Nephron progenitor cell (in vitro differentiated cells): ENCODE measurements at regions not wholly inside any gene's neighbourhood (a gene's known extent, or its start where the extent isn't known, plus 50 kb on each side); places are given as distances from the start of the nearest gene placed in this dataset.
A peak's percentile ranks its signal among the peaks of the same experiment; 100 is the strongest.

Experiments
- DNase-seq: peaks from one replicate; pipeline ENCODE4 v3.0.0; 2021
- H3K27ac Mint-ChIP-seq: 2 replicates; pipeline ENCODE4 v1.8.0; 2021; ENCODE audit warnings: mild to moderate bottlenecking, moderate library complexity, mixed read lengths
- H3K27me3 Mint-ChIP-seq: 2 replicates; pipeline ENCODE4 v1.8.0; 2021; ENCODE audit warnings: mild to moderate bottlenecking, low read depth, mixed read lengths; ENCODE audit not compliant: poor library complexity
- H3K36me3 Mint-ChIP-seq: 2 replicates; pipeline ENCODE4 v1.8.0; 2021; ENCODE audit warnings: low read depth, mixed read lengths
- H3K4me1 Mint-ChIP-seq: 2 replicates; pipeline ENCODE4 v1.8.0; 2021; ENCODE audit warnings: mixed read lengths
- H3K4me3 Mint-ChIP-seq: 2 replicates; pipeline ENCODE4 v1.8.0; 2021; ENCODE audit warnings: mild to moderate bottlenecking, moderate library complexity, mixed read lengths
- H3K9me3 Mint-ChIP-seq: 2 replicates; pipeline ENCODE4 v1.8.0; 2021; ENCODE audit warnings: mild to moderate bottlenecking, moderate library complexity, mixed read lengths
- CTCF ChIP-seq: fragments of 200-600 bp; sonication (generic); IDR thresholded peaks from 2 replicates; pipeline ENCODE4 v1.5.0; 2021; ENCODE audit warnings: antibody characterized with exemption

GRCh38 chrX:9312922-9313867 lies 151.7 kb upstream of the TBL1X start:
- Mint-ChIP-seq H3K4me1 (peaks cover 25% of the 10 kb centered on the region), H3K4me3 (no peak overlapping the region), H3K36me3 (no peaks in the 10 kb centered on the region), H3K27ac (no peak overlapping the region), H3K9me3 (peaks cover 53% of the 10 kb centered on the region), H3K27me3 (peaks cover 3% of the 10 kb centered on the region)
- DNase-seq, result peak; percentile 37
- TF ChIP-seq CTCF, result peak; percentile 40

GRCh38 chrX:9315086-9315485 lies 149.8 kb upstream of the TBL1X start:
- no peak for TF ChIP-seq CTCF
- Mint-ChIP-seq H3K36me3 (no peaks in the 10 kb centered on the region), H3K27me3 (peaks cover 6% of the 10 kb centered on the region), H3K4me3 (no peak overlapping the region), H3K9me3 (peaks cover 49% of the 10 kb centered on the region), H3K4me1 (peaks cover 30% of the 10 kb centered on the region), H3K27ac (no peak overlapping the region)
- DNase-seq, result no peak

- H3K9me3 Mint-ChIP-seq, result peaks cover 43% of the 10 kb centered on the region
These were observed 148.8 kb upstream of the TBL1X start for GRCh38 chrX:9316096-9316495.

GRCh38 chrX:9317176-9317575 lies 147.7 kb upstream of the TBL1X start:
- Mint-ChIP-seq H3K4me1 (peaks cover 16% of the 10 kb centered on the region), H3K4me3 (no peak overlapping the region), H3K9me3 (peaks cover 44% of the 10 kb centered on the region), H3K36me3 (no peaks in the 10 kb centered on the region), H3K27ac (no peak overlapping the region), H3K27me3 (peaks cover 6% of the 10 kb centered on the region)
- no peak for TF ChIP-seq CTCF
- DNase-seq, result no peak

More at GRCh38 chrX:9316096-9316495, 148.8 kb upstream of the TBL1X start:
- H3K4me1 Mint-ChIP-seq, result peaks cover 23% of the 10 kb centered on the region
- H3K4me3 Mint-ChIP-seq, result no peak overlapping the region
- no peak overlapping the region for H3K27ac Mint-ChIP-seq
- TF ChIP-seq CTCF, result no peak
- H3K27me3 Mint-ChIP-seq, result peaks cover 6% of the 10 kb centered on the region
- no peaks in the 10 kb centered on the region for H3K36me3 Mint-ChIP-seq
- DNase-seq, result no peak

GRCh38 chrX:9318213-9318612 lies 146.6 kb upstream of the TBL1X start:
- H3K27me3 Mint-ChIP-seq, result peaks cover 2% of the 10 kb centered on the region

More at GRCh38 chrX:9318213-9318612, 146.6 kb upstream of the TBL1X start:
- H3K4me1 Mint-ChIP-seq, result peaks cover 16% of the 10 kb centered on the region
- H3K4me3 Mint-ChIP-seq, result no peak overlapping the region
- TF ChIP-seq CTCF, result no peak
- H3K9me3 Mint-ChIP-seq, result peaks cover 40% of the 10 kb centered on the region
- no peak overlapping the region for H3K27ac Mint-ChIP-seq
- DNase-seq, result no peak
- H3K36me3 Mint-ChIP-seq, result no peaks in the 10 kb centered on the region
